GM23338 (cell line): ENCODE measurements at regions not wholly inside any gene's neighbourhood (a gene's known extent, or its start where the extent isn't known, plus 50 kb on each side); places are given as distances from the start of the nearest gene placed in this dataset.

Source experiments
- CREB1 ChIP-seq: fragments of 250-450 bp; sonication (Bioruptor Pico); IDR thresholded peaks from 2 replicates; pipeline ENCODE4 v1.5.0; 2020; ENCODE audit warnings: low read depth, mild to moderate bottlenecking, moderate library complexity
- CTCF ChIP-seq, 2 experiments: fragments of 200-600 bp in 1 of 2; sonication (generic) in 1 of 2; conservative IDR thresholded peaks; 2 replicates each; pipeline versions ENCODE4 v1.5.1 to v1.6.1; 2016 to 2017; ENCODE audit warnings: antibody characterized with exemption in 2 of 2, low read depth in 2 of 2, mild to moderate bottlenecking in 2 of 2, moderate library complexity in 1 of 2
- EZH2 ChIP-seq: fragments of 200-600 bp; sonication (generic); IDR thresholded peaks from one replicate; pipeline ENCODE4 v1.8.0; 2017; ENCODE audit warnings: antibody characterized with exemption, mild to moderate bottlenecking, low read depth; ENCODE audit not compliant: unreplicated experiment
- EZH2phosphoT487 ChIP-seq: fragments of 200-600 bp; sonication (generic); IDR thresholded peaks from one replicate; pipeline ENCODE4 v1.8.1; 2018; ENCODE audit warnings: antibody characterized with exemption; ENCODE audit not compliant: unreplicated experiment
- JUNB ChIP-seq: IDR thresholded peaks from one replicate; pipeline ENCODE4 v1.6.1; 2016; ENCODE audit warnings: antibody characterized with exemption; ENCODE audit not compliant: unreplicated experiment
- POLR2AphosphoS5 ChIP-seq: IDR thresholded peaks from 2 replicates; pipeline ENCODE4 v1.6.1; 2016; ENCODE audit warnings: antibody characterized with exemption, low read depth
- REST ChIP-seq: IDR thresholded peaks from one replicate; pipeline ENCODE4 v1.6.1; 2018; ENCODE audit warnings: antibody characterized with exemption; ENCODE audit not compliant: unreplicated experiment
- ZNF331 ChIP-seq: fragments of 250-450 bp; sonication (Bioruptor Pico); IDR thresholded peaks from 2 replicates; pipeline ENCODE4 v1.5.0; 2020; ENCODE audit warnings: low read depth, mild to moderate bottlenecking, moderate library complexity
- ZNF462 ChIP-seq: fragments of 250-450 bp; sonication (Bioruptor Pico); IDR thresholded peaks from 2 replicates; pipeline ENCODE4 v1.5.0; 2020; ENCODE audit warnings: mild to moderate bottlenecking, moderate library complexity

DNA sequence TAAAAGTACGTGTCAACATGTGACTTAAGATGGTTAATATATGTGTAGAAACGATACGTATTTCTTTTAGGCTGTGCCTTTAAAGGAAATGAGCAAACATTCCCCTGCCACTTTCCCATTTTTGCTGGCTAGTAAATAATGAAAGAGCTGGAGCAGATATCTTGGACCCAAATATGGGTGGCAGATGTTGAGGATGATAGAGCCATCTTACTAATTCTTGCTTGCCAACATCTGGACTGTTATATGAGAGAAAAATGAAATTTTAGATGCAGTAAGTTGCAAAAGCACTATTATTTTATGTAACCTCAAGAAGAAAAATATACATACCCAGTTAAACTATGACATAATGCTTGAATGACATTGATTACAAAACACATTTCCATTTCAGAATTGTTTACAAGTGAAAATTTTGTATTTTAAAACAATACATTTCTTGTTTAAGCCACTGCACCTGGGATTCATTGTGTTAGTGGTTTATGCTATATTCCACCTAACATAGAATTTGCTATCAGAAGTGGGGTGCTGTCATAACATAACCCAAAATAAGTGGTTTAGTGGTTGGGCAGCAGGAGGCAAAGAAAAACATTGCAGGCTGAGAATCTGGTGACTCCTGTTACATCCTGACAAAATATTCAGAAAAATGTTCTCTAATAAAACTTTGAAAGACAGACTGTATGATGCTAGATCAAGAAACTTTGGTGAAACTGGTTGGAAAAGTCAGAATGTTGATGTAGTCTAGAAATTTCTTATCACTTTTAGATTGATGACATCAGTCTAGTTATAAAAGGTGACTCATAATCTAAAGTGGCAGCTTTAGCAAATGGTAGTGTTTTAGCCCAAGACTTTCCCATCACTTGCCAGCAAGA, 305.0 kb downstream of the PTEN start:
- no peak for TF ChIP-seq CTCF (conservative IDR thresholded peaks at IDR 0.05; ENCODE audit: low read depth in 2 of 2)
- TF ChIP-seq EZH2: no peak
- no peak for TF ChIP-seq REST
- no peak for TF ChIP-seq POLR2AphosphoS5
- no peak for TF ChIP-seq ZNF462
- no peak for TF ChIP-seq JUNB
- TF ChIP-seq EZH2phosphoT487: no peak
- TF ChIP-seq CREB1 (CRISPR knock-in tag): no peak
- TF ChIP-seq ZNF331 (CRISPR knock-in tag): no peak
